CD14-positive monocyte (primary cell): ENCODE measurements at regions not wholly inside any gene's neighbourhood (a gene's known extent, or its start where the extent isn't known, plus 50 kb on each side); places are given as distances from the start of the nearest gene placed in this dataset.

Experiments
- DNase-seq, 3 donors: peaks; one replicate each; pipeline ENCODE4 v3.0.0-alpha.2; 2011 to 2022
- H2AFZ ChIP-seq: 2 replicates; pipeline ENCODE4 v1.6.0; 2012; ENCODE audit warnings: mild to moderate bottlenecking, low read depth, low read length, inconsistent platforms; ENCODE audit not compliant: insufficient read depth, poor library complexity, severe bottlenecking
- H3K27ac ChIP-seq, 2 donors: 1 replicate in 1 of 2; 2 replicates in 1 of 2; pipeline ENCODE4 v1.5.1; 2012 to 2013; ENCODE audit warnings: low read length in 2 of 2, control low read depth in 1 of 2, inconsistent platforms in 1 of 2, low read depth in 1 of 2, mild to moderate bottlenecking in 1 of 2
- H3K27me3 ChIP-seq, 2 donors: one replicate each; pipeline versions ENCODE4 v1.6.0 to v1.6.1; 2011 to 2013; ENCODE audit warnings: low read length in 2 of 2; ENCODE audit not compliant: control insufficient read depth in 2 of 2, insufficient read depth in 2 of 2
- H3K36me3 ChIP-seq, 2 donors: replicated peaks in 1 of 2; 1 replicate in 1 of 2; 2 replicates in 1 of 2; pipeline versions ENCODE4 v1.5.1 to v1.6.1; 2012 to 2013; ENCODE audit warnings: low read length in 2 of 2, control low read depth in 1 of 2, inconsistent platforms in 1 of 2, mild to moderate bottlenecking in 1 of 2; ENCODE audit not compliant: insufficient read depth in 2 of 2, control insufficient read depth in 1 of 2
- H3K4me1 ChIP-seq, 2 donors: 1 replicate in 1 of 2; 2 replicates in 1 of 2; pipeline versions ENCODE4 v1.5.1 to v1.6.1; 2012 to 2013; ENCODE audit warnings: low read length in 2 of 2, control low read depth in 1 of 2, inconsistent platforms in 1 of 2, mild to moderate bottlenecking in 1 of 2, moderate library complexity in 1 of 2; ENCODE audit not compliant: insufficient read depth in 2 of 2, control insufficient read depth in 1 of 2
- H3K4me2 ChIP-seq: replicated peaks from 2 replicates; pipeline ENCODE3; 2012; ENCODE audit warnings: low read length, moderate library complexity, mild to moderate bottlenecking; ENCODE audit not compliant: poor library complexity, severe bottlenecking; ENCODE audit errors: extremely low read depth
- H3K4me3 ChIP-seq, 3 experiments: fragments of 200-600 bp in 1 of 3; sonication (generic) in 1 of 3; replicated peaks in 1 of 3; 1 replicate in 2 of 3; 2 replicates in 1 of 3; pipeline ENCODE4 v1.5.1; 2011 to 2013; ENCODE audit warnings: low read length in 3 of 3, mild to moderate bottlenecking in 3 of 3, control low read depth in 2 of 3, low read depth in 2 of 3, inconsistent platforms in 1 of 3, moderate library complexity in 1 of 3
- H3K79me2 ChIP-seq: 2 replicates; pipeline ENCODE4 v1.6.0; 2012; ENCODE audit warnings: mild to moderate bottlenecking, control low read depth, inconsistent platforms, low read length, moderate library complexity; ENCODE audit not compliant: insufficient read depth
- H3K9ac ChIP-seq: 2 replicates; pipeline ENCODE4 v1.6.0; 2017; ENCODE audit warnings: low read length, mild to moderate bottlenecking; ENCODE audit not compliant: insufficient read depth, poor library complexity, severe bottlenecking
- H3K9me3 ChIP-seq, 2 donors: replicated peaks in 1 of 2; 1 replicate in 1 of 2; 2 replicates in 1 of 2; pipeline versions ENCODE4 v1.5.1 to v1.6.1; 2012 to 2013; ENCODE audit warnings: low read length in 2 of 2, control low read depth in 1 of 2; ENCODE audit not compliant: control insufficient read depth in 1 of 2, insufficient read depth in 1 of 2
- H4K20me1 ChIP-seq: 2 replicates; pipeline ENCODE4 v1.6.0; 2012; ENCODE audit warnings: mild to moderate bottlenecking, low read length, control low read depth, moderate library complexity; ENCODE audit not compliant: insufficient read depth
- H3K27ac Mint-ChIP-seq, 7 donors: one replicate each; pipeline ENCODE4 v1.8.0; 2020; ENCODE audit warnings: mild to moderate bottlenecking in 7 of 7, mixed read lengths in 7 of 7, moderate library complexity in 6 of 7, inconsistent platforms in 2 of 7
- H3K27me3 Mint-ChIP-seq, 3 donors: one replicate each; pipeline ENCODE4 v1.8.0; 2021 to 2022; ENCODE audit warnings: low read depth in 3 of 3, mild to moderate bottlenecking in 3 of 3, mixed read lengths in 3 of 3, moderate library complexity in 3 of 3, inconsistent platforms in 1 of 3
- H3K36me3 Mint-ChIP-seq, 2 donors: one replicate each; pipeline ENCODE4 v1.8.0; 2020; ENCODE audit warnings: mixed read lengths in 2 of 2, inconsistent platforms in 1 of 2, mild to moderate bottlenecking in 1 of 2
- H3K4me1 Mint-ChIP-seq: one replicate; pipeline ENCODE4 v1.8.0; 2020; ENCODE audit warnings: mild to moderate bottlenecking, mixed read lengths
- H3K4me3 Mint-ChIP-seq, 2 donors: one replicate each; pipeline ENCODE4 v1.8.0; 2020; ENCODE audit warnings: mild to moderate bottlenecking in 2 of 2, mixed read lengths in 2 of 2, moderate library complexity in 1 of 2
- H3K9me3 Mint-ChIP-seq, 7 donors: one replicate each; pipeline ENCODE4 v1.8.0; 2020 to 2022; ENCODE audit warnings: mixed read lengths in 7 of 7, mild to moderate bottlenecking in 6 of 7, moderate library complexity in 6 of 7, inconsistent platforms in 2 of 7
- CTCF ChIP-seq: fragments of 200-600 bp; IDR thresholded peaks from one replicate; pipeline ENCODE4 v1.8.0; 2022; ENCODE audit warnings: antibody characterized with exemption, mild to moderate bottlenecking
- WGBS: methylation state at CpG from one replicate; pipeline ENCODE4 v1.1.5; 2013; ENCODE audit warnings: missing lambda C conversion rate; ENCODE audit not compliant: insufficient coverage; 5-methylcytosine and 5-hydroxymethylcytosine counted together
- intact Hi-C, 2 donors: fragments of 100-400 bp; cut with micrococcal nuclease; formaldehyde crosslinking; loops; one replicate each; pipeline versions ENCODE4 v1.15.0 to v1.15.1; 2023

GRCh38 chr9:16029796-16030363 is 477.0 kb downstream of the CCDC171 start:
- Histone ChIP-seq H3K79me2 (no peaks in the 10 kb centered on the region), H3K9me3 (no peaks in the 10 kb centered on the region), H2AFZ (no peak overlapping the region), H3K4me3 (no peak overlapping the region), H3K27me3 (no peaks in the 10 kb centered on the region), H3K36me3 (no peaks in the 10 kb centered on the region), H3K9ac (no peak overlapping the region), H3K4me2 (no peak overlapping the region), H3K4me1 (no peaks in the 10 kb centered on the region), H3K27ac (no peak overlapping the region), H4K20me1 (no peaks in the 10 kb centered on the region)
- H3K27me3 Mint-ChIP-seq, result peaks cover 0 to 8% (median 4%) of the 10 kb centered on the region in 3 donors
- intact Hi-C loops, result no loop called here
- no peak overlapping the region for H3K27ac Mint-ChIP-seq
- WGBS, result 100% methylated on average over 1 of the region's 3 CpGs
- no peaks in the 10 kb centered on the region for H3K36me3 Mint-ChIP-seq
- no peak for DNase-seq
- TF ChIP-seq CTCF, result no peak
- peaks cover 6% of the 10 kb centered on the region for H3K4me1 Mint-ChIP-seq
- peaks cover 0 to 11% (median 3%) of the 10 kb centered on the region in 7 donors for H3K9me3 Mint-ChIP-seq
- no peak overlapping the region for H3K4me3 Mint-ChIP-seq

GRCh38 chr9:16030528-16031185 is 477.8 kb downstream of the CCDC171 start:
- no peaks in the 10 kb centered on the region for H3K36me3 Mint-ChIP-seq
- H3K4me2 ChIP-seq, result no peak overlapping the region
- H3K9me3 Mint-ChIP-seq, result peaks cover 0 to 10% (median 3%) of the 10 kb centered on the region in 7 donors
- no peak for TF ChIP-seq CTCF
- H4K20me1 ChIP-seq, result no peaks in the 10 kb centered on the region
- no peak overlapping the region for H3K27ac ChIP-seq
- H3K79me2 ChIP-seq, result no peaks in the 10 kb centered on the region
- WGBS, result 0% methylated on average over 5 of the region's 8 CpGs
- intact Hi-C loops, result no loop called here
- no peak for DNase-seq
- no peaks in the 10 kb centered on the region for H3K27me3 ChIP-seq
- peaks cover 0 to 8% (median 4%) of the 10 kb centered on the region in 3 donors for H3K27me3 Mint-ChIP-seq
- H3K4me1 ChIP-seq, result no peaks in the 10 kb centered on the region
- no peaks in the 10 kb centered on the region for H3K9me3 ChIP-seq
- H3K4me3 ChIP-seq, result no peak overlapping the region
- H3K4me1 Mint-ChIP-seq, result peaks cover 6% of the 10 kb centered on the region
- H3K9ac ChIP-seq, result no peak overlapping the region
- no peak overlapping the region for H3K27ac Mint-ChIP-seq
- H3K4me3 Mint-ChIP-seq, result no peak overlapping the region
- H2AFZ ChIP-seq, result no peak overlapping the region
- no peaks in the 10 kb centered on the region for H3K36me3 ChIP-seq
